ENCODE measurements at regions not wholly inside any gene's neighbourhood (a gene's known extent, or its start where the extent isn't known, plus 50 kb on each side); places are given as distances from the start of the nearest gene placed in this dataset.

DNA sequence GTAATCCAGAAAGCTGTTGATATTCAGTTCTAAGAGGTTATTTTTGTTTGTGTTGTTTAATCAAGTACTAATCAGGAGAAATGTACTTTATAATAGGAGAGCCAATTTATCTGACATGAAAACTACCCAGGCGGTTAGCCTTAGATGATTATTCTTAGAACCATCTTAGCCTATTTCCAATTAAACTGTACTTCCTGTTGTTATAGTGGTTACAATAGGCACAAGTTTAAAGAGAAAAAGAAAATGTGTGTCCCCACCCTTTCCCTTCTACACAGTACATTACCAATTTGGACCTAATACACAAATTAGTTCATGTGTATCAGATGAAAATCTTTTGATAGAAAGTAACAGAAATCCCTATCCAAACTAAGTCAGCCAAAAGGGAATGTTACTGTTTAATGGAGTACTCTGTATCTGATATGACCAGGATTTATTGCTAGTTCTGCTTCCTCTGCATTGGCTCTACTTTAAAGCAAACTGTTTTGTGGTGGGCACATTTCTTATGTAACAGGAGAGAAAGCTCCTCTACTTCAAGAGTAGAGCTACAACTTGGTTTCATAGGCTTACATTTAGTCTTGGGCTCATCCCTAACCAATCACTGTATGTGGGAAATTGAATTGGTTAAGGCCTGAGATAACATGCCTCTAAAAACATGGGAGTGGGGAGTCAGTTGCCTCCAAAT lies 217.9 kb downstream of the UBE2E3 start:
- no peaks in the 10 kb centered on the region for H3K27me3 ChIP-seq (replicated peaks; ENCODE audit: control insufficient read depth, insufficient read depth, low read length)
- no peak for DNase-seq (ENCODE audit: extremely low read depth, insufficient read length)
- H3K36me3 ChIP-seq (ENCODE audit: control insufficient read depth, insufficient read depth, low read length) = no peaks in the 10 kb centered on the region
- H3K4me3 ChIP-seq (replicated peaks; ENCODE audit: low read depth, low read length) = no peak overlapping the region
- TF ChIP-seq, protein P1, sequence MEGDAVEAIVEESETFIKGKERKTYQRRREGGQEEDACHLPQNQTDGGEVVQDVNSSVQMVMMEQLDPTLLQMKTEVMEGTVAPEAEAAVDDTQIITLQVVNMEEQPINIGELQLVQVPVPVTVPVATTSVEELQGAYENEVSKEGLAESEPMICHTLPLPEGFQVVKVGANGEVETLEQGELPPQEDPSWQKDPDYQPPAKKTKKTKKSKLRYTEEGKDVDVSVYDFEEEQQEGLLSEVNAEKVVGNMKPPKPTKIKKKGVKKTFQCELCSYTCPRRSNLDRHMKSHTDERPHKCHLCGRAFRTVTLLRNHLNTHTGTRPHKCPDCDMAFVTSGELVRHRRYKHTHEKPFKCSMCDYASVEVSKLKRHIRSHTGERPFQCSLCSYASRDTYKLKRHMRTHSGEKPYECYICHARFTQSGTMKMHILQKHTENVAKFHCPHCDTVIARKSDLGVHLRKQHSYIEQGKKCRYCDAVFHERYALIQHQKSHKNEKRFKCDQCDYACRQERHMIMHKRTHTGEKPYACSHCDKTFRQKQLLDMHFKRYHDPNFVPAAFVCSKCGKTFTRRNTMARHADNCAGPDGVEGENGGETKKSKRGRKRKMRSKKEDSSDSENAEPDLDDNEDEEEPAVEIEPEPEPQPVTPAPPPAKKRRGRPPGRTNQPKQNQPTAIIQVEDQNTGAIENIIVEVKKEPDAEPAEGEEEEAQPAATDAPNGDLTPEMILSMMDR (IDR thresholded peaks at IDR 0.05; ENCODE audit: insufficient read depth, low read length, poor library complexity, severe bottlenecking) = no peak

- no peaks in the 10 kb centered on the region for H3K36me3 ChIP-seq (ENCODE audit: control insufficient read depth, insufficient read depth, low read length)
- no peak for DNase-seq (ENCODE audit: extremely low read depth, insufficient read length)
- no peak overlapping the region for H3K4me3 ChIP-seq (replicated peaks; ENCODE audit: low read depth, low read length)
These were observed 223.0 kb downstream of the UBE2E3 start for GRCh38 chr2:181203412-181203811.

GRCh38 chr2:181203916-181204315 lies 223.5 kb downstream of the UBE2E3 start:
- no peaks in the 10 kb centered on the region for H3K36me3 ChIP-seq (ENCODE audit: control insufficient read depth, insufficient read depth, low read length)
- TF ChIP-seq, protein P1 (IDR thresholded peaks at IDR 0.05; ENCODE audit: insufficient read depth, low read length, poor library complexity, severe bottlenecking) = no peak
- no peak overlapping the region for H3K4me3 ChIP-seq (replicated peaks; ENCODE audit: low read depth, low read length)
- no peaks in the 10 kb centered on the region for H3K27me3 ChIP-seq (replicated peaks; ENCODE audit: control insufficient read depth, insufficient read depth, low read length)
- no peak for DNase-seq (ENCODE audit: extremely low read depth, insufficient read length)

More at GRCh38 chr2:181203412-181203811, 223.0 kb downstream of the UBE2E3 start:
- TF ChIP-seq, protein P1 (IDR thresholded peaks at IDR 0.05; ENCODE audit: insufficient read depth, low read length, poor library complexity, severe bottlenecking) = no peak
- H3K27me3 ChIP-seq (replicated peaks; ENCODE audit: control insufficient read depth, insufficient read depth, low read length) = no peaks in the 10 kb centered on the region

DNA sequence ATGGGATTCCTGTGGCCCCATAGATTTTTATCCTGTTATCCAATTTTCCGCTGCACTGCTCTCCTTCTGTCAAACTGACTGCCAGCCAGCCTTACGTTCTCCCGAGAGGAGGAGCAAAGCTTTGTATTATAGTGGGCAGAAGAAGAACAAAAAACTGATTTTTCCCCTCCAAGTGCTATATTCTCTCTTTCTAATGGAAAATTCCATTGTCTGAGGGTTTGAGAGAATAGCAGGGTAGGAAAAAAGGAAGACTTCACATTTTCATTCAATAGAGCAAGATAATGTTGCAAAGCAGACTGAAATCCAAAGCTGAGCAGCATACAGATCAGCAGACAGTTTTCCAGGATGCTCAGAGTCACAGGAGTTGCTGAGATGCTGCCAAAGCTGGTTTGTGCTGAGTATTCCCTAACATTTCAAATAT lies 238.0 kb downstream of the UBE2E3 start:
- TF ChIP-seq, protein P1 (IDR thresholded peaks at IDR 0.05; ENCODE audit: insufficient read depth, low read length, poor library complexity, severe bottlenecking) = no peak
- DNase-seq (ENCODE audit: extremely low read depth, insufficient read length) = no peak
- no peaks in the 10 kb centered on the region for H3K27me3 ChIP-seq (replicated peaks; ENCODE audit: control insufficient read depth, insufficient read depth, low read length)
- H3K4me3 ChIP-seq (replicated peaks; ENCODE audit: low read depth, low read length) = no peak overlapping the region
- no peaks in the 10 kb centered on the region for H3K36me3 ChIP-seq (ENCODE audit: control insufficient read depth, insufficient read depth, low read length)

GRCh38 chr2:181223234-181223633 lies 234.0 kb upstream of the ITGA4 start:
- H3K27me3 ChIP-seq (replicated peaks; ENCODE audit: control insufficient read depth, insufficient read depth, low read length) = no peaks in the 10 kb centered on the region

More at GRCh38 chr2:181223234-181223633, 234.0 kb upstream of the ITGA4 start:
- no peaks in the 10 kb centered on the region for H3K36me3 ChIP-seq (ENCODE audit: control insufficient read depth, insufficient read depth, low read length)
- no peak overlapping the region for H3K4me3 ChIP-seq (replicated peaks; ENCODE audit: low read depth, low read length)
- TF ChIP-seq, protein P1 (IDR thresholded peaks at IDR 0.05; ENCODE audit: insufficient read depth, low read length, poor library complexity, severe bottlenecking) = no peak
- no peak for DNase-seq (ENCODE audit: extremely low read depth, insufficient read length)
